ENCODE measurements at regions not wholly inside any gene's neighbourhood (a gene's known extent, or its start where the extent isn't known, plus 50 kb on each side); places are given as distances from the start of the nearest gene placed in this dataset.

DNA sequence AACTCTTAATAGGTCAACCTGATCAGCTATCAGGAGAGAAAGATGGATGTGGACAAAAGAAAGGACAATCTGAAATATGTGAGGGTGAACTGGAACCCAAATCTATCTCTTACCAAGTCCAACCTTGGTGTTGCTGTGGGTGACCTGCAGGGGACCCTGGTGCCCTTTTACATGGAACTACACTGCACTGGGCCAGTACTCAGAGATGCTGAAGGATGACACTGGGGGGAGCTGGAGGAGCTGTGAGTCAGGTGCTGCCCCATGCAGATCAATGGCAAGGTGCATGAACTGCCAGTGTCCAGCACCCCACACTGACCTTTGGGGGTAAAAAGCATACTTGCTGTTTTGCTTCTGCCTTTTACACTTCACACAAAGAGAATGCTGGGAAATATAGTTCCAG, 55.6 kb upstream of the TBC1D5 start:
- TF ChIP-seq, protein P1, sequence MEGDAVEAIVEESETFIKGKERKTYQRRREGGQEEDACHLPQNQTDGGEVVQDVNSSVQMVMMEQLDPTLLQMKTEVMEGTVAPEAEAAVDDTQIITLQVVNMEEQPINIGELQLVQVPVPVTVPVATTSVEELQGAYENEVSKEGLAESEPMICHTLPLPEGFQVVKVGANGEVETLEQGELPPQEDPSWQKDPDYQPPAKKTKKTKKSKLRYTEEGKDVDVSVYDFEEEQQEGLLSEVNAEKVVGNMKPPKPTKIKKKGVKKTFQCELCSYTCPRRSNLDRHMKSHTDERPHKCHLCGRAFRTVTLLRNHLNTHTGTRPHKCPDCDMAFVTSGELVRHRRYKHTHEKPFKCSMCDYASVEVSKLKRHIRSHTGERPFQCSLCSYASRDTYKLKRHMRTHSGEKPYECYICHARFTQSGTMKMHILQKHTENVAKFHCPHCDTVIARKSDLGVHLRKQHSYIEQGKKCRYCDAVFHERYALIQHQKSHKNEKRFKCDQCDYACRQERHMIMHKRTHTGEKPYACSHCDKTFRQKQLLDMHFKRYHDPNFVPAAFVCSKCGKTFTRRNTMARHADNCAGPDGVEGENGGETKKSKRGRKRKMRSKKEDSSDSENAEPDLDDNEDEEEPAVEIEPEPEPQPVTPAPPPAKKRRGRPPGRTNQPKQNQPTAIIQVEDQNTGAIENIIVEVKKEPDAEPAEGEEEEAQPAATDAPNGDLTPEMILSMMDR (optimal IDR thresholded peaks at IDR 0.05 in 1 of 3, IDR thresholded peaks at IDR 0.05 in 1 of 3, conservative IDR thresholded peaks at IDR 0.05 in 1 of 3; ENCODE audit: extremely low read depth in 1 of 3, insufficient read depth in 2 of 3, low read length in 3 of 3): no peak
- TF ChIP-seq EZH2 (IDR thresholded peaks at IDR 0.05; ENCODE audit: low read length): no peak
